HG03135 (cell line): ENCODE measurements at regions not wholly inside any gene's neighbourhood (a gene's known extent, or its start where the extent isn't known, plus 50 kb on each side); places are given as distances from the start of the nearest gene placed in this dataset.

Experiments
- ATAC-seq: cut with Tn5 transposase; IDR thresholded peaks from one replicate; pipeline ENCODE4 v1.9.1; 2021; ENCODE audit warnings: mild to moderate bottlenecking, moderate library complexity; ENCODE audit not compliant: unreplicated experiment

DNA sequence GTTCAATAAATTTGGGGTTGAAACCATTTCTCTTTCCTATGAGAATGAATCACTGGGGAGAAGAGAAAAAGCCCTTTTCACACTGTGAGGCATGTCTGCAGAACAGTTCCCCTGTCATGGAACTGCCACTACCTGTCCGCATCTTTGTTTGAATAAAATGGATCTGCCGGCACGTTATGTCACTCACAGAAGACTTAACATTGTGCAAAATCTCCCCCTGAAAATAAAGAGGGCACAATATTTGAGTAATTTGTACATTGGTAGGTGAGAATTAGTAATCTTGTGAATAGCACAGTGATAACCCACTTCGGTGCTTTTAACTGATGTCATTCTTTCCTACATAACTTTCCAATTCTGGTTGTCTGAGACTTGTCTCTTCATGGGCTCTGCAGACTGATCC lies 804.0 kb downstream of the C6orf118 start:
- no peak for ATAC-seq

- no peak for ATAC-seq
Observed at GRCh38 chr6:164502833-164503232, 806.6 kb downstream of the C6orf118 start.

GRCh38 chr6:164495882-164496495 lies 813.4 kb downstream of the C6orf118 start:
- no peak for ATAC-seq

DNA sequence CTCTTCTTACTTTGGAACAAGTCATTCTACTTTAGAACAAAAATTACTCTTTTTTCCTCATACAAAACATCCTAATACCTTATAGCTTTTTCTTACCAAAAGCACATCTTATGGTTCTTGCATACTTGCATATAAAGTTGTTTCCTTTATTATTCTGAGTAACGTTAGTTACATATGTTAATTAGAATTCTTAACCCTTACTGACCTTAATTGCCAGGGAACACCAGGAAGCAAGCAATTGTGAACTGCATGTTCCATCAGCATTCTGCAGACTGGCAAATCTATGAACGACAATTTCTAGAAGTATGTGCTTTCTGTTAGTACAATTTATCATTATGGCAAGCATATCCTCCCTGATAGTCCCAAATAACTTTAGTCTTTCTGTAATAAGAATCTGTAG lies 831.0 kb downstream of the C6orf118 start:
- no peak for ATAC-seq

DNA sequence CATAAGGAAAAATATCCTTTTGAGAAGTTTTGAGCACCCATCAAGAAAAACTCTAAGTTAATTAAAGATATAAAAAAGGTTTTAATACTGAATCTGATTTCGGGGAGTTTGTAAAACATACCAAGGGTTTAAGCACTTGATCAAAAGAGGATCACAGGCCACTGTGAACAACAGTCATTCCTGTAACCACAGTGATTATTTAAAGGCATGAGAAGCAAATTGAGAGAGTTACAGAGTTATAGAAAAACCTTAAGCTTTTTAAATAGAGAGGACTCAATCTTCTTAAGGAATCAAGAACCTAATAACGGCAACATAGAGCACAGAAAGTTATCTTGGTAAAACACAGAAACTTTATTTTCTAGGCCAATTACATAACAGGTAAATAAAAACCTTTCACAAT lies 831.6 kb downstream of the C6orf118 start:
- no peak for ATAC-seq

- no peak for ATAC-seq
Observed at GRCh38 chr6:164477101-164477500, 832.3 kb downstream of the C6orf118 start.

DNA sequence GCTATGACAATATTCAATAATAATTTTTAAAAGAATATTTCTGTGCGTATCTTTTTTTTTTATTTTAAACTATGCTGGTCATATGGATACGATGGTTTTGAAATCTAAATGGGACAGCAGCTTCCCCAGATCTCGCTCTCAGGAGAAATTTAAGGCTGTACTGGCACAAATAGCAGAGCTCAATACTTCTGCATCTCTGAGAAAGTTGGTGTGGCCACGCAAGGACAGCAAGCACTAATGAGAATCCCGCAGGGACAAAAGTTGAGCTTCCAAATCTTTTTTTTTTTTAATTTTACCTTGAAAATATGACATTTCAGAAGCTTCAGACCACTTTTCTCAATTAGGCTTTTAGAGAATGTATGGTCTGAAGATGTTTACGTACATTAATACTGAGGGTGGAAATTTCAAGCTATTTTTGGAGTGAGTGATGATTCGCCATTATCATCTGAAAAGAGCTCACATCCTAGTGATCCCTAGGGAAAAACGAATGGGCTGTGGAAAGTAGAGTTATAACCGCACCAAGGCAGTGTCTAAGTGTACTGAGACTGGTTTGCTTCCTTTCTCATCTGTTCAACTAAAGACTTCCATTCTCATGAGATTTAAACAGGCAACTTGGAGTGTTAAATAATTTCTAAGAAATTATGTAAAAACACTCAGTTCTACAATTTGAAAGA lies 840.0 kb downstream of the C6orf118 start:
- no peak for ATAC-seq

DNA sequence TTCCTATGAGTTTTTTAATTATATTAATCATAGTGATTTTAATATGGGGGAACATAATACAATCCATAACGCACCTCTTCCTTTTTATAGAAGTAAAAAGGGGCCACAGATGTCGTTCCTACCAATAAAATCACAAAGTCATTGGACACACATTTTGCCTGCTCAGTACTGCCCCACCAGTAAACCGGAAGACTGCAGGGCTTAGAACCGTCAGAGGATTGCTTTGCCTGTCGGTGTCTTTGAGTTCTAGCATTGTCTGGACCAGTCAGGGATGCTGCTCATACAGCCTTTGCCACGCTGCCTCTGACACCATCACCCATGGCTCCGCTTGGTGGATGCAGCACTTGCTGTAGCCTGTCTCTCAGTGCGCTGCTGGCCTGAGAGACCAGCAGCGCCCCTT lies 853.6 kb downstream of the C6orf118 start:
- ATAC-seq: no peak

DNA sequence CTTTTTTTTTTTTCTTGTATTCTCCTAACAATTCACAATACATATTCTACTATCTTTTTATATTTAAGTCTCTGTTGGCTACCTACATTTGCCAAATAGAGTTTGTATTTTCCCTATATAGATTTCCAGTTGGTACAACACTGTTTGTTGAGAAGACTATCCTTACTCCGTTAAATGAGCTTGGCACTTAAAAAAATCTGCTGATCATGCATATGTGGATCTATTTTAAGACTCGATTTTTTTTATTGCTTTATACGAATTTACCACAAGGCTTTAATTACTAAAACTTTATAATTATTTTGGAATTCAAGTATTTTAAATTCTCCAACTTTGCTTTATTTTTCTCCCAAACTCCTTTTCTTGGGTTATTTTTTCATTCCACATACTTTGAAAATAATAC lies 855.6 kb downstream of the C6orf118 start:
- no peak for ATAC-seq

- ATAC-seq: no peak
Observed at GRCh38 chr6:164442572-164442971, 866.8 kb downstream of the C6orf118 start.

DNA sequence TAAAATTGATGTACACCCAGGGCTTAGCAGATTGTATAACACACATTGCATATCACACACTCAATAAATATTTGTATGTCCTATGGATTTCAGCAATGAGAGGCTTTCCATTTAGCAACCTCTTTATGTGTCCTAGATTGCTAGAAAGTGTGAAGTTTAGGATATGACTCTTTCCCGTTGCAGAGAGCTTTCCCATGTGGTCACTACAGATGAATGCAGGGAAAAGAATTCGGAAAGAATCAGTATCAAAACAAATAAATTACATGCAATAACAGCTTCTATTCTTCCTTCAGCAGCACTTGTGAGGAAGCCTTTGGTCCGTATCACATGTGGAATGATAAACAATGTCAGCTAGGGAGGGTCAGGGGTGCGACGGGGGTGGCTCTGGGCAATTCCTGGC lies 870.1 kb downstream of the C6orf118 start:
- ATAC-seq: no peak

DNA sequence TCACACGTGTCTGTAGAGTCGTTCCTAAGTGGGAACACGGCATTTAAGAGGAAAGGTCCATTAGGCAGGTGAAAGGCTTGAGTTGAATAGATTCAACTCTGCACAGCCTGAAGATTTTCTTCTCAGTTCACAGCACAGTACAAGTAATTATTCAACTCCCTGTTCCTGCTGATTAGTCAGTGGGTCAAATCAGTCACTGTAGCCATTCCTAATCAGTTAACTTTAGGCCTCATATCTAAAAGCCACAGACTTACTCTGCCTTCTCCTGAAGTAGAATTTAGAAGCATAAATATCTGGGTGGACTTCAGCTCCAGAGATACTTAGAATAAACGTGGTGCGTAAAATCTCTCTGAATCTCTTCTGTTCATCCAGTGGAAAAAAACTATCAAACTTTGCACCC lies 872.4 kb downstream of the C6orf118 start:
- no peak for ATAC-seq

DNA sequence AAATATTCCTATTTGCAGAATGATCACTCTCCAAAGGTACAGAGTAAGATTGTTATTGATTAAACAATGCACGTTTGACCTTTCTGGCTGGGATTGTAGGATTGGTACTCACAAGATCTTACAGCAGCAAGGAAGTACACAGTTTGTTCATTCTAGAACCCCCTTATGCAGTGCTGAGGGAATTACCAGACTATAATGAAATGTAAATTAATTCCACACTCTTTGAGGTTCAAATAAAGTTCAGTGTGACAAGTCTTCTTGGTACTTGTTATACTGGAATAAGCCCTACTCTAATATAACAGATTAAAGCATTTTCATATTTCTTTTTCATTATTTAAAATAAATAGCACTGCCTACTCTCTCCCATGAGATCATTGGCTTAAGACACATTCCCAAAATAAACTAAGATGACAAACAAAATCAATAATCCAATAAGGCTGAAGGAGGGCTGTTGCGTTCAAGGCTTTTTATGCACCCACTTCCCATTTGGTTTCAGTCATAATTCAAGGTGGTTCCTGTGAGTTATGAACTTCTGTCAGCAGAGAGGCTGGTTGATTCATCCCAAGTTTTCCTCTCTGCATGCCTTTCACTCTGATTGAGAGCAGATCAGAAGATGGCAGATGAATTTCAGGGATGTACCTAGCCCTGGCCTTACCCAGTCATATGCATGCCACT lies 881.5 kb downstream of the C6orf118 start:
- no peak for ATAC-seq

GRCh38 chr6:164424489-164424888 lies 884.9 kb downstream of the C6orf118 start:
- no peak for ATAC-seq

DNA sequence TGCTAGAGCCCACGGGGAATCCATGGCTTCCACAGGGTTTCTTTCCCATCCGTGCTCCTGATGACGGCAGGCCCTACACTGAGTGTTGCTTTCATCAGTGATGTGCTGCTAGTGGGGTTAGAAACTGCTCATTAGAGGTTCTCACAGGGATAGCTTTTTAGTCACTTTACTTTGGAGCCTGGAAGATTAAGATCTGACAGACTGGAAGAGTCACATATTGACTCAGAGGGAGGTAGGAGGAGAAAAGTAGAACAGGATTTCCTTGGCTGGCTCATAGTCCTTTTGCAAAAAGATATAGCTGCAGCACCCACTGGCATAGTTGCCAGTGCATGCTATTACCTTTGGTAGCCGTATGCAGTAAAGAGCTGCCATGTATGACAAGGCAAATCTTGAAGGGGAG lies 890.3 kb downstream of the C6orf118 start:
- no peak for ATAC-seq

GRCh38 chr6:164418262-164418588 lies 891.2 kb downstream of the C6orf118 start:
- ATAC-seq: no peak

DNA sequence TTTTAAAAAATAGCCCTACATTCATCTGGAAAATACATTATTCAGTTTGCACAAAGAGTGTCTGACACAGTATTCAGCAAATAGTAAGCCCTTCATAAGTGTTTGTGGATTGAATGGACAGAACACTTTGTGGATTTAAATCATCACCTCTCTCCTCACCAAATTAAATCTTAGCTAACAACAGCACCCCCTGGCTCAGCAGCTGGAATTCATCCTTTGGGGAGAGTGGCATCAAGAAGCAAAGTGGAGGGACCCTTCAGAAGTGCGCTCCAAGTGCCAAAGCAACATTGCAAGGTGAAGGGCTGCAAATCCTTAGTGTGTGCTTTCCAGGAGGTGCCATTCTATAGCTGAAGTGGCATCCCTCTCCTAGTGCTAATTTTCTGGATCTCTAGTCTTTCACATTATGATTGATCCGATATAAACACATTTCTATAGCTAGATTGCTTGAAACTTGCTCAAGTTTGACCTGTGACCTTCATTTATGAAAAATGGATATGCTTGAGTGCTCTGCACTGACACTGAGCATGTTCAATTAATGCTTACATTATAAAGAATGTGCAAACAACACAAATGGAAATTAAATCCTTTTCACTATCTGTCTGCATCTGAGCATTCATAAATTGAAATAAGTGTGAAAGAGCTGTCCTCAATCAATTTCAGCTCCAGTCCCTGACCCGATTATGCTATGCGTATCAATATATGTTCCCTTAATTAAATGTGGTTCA lies 891.7 kb downstream of the C6orf118 start:
- no peak for ATAC-seq

DNA sequence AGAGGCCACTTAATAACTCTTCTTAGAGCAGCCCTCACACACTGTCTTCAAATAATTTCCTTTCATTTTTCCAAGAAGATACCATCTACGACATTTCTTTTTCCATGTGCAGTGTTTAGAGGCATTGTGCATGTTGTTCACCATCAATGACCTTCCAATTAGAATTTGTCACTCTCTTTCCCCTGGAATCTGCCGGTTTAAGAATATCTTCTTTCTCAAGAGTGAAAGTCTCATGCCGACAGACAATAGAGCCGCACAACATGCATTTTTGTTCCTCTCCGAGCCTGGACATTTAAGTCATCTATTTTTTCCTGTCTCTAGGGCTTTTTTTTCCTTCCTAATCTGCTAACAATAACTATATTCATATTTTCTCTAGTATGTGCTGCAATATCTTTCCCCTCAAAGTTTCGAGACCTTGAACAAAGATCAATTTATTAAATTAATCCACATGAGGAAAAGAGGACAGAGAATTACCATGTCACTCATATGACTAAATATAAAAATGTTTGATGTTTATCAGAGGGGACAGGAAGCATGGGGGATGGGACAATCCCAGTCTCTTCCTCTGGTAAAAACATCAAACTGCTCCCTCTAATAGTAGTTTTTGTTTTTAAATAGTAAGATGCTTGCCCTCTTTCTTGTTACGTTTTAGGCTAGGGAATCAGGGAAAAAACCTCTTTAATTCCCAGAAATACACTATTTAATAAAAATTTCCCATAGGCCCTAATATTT lies 893.4 kb downstream of the C6orf118 start:
- ATAC-seq: no peak

DNA sequence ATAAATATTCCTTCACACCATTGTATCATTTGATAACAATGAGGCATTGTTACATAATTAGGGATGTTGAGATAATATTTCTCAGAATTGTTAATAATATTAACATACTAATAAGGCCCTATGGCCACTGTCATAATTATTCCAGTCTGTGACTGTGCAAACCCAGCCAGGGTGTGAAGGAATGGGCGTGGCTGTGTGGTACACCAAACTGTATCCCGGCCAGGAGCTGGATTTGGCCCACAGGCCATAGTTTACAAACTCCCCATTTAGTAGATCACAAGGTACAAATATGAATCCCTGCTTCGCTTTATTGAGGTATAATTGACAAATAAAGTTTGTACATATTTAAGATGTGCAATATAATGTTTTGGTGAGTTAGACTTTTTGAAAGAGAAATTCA lies 894.7 kb downstream of the C6orf118 start:
- ATAC-seq: no peak

DNA sequence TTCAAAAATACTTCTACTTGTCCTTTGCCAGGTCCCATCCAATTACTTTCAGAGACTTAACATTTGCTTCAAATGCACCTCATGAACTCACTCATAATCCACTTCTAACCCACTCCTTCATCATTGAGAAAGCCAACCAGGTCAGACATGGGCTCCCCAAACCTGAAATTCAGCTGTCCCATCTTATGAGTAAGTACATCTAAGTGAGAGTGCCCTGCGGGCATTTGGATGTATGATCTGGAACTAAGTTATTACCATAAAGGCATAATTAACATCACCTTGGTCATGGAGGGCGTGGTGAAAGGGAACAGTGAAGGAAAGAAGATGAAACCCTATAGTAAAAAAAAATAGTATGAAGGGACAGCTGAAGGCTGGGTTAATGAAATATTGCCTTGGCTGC lies 896.8 kb downstream of the C6orf118 start:
- no peak for ATAC-seq

DNA sequence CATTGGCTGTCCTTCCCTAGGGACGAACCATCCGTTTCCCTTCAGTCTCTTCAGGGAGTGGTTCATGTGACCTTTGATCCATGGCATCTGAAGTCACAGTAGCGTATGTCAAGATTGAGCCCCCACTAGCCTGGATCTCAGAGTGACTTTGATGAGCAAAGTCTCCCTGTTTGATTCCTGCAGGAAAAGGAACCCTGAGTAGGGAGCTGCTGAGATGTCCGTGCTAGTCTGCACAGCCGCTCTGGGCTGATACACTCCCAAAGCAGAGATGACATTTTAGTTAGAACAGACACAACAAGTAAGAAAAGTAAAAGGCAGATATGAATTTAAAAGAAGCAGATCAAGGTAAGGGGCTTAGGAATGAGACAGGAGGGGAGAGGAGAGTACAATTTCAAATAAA lies 899.4 kb downstream of the C6orf118 start:
- no peak for ATAC-seq
